KG1 (cell line): ENCODE measurements at regions not wholly inside any gene's neighbourhood (a gene's known extent, or its start where the extent isn't known, plus 50 kb on each side); places are given as distances from the start of the nearest gene placed in this dataset.

Experiments used
- DNase-seq: peaks from one replicate; lab custom pipeline; 2025; lab: John Stamatoyannopoulos, UW

GRCh38 chr17:79341222-79341780 lies 266.7 kb downstream of the ENGASE start:
- no peak for DNase-seq

DNA sequence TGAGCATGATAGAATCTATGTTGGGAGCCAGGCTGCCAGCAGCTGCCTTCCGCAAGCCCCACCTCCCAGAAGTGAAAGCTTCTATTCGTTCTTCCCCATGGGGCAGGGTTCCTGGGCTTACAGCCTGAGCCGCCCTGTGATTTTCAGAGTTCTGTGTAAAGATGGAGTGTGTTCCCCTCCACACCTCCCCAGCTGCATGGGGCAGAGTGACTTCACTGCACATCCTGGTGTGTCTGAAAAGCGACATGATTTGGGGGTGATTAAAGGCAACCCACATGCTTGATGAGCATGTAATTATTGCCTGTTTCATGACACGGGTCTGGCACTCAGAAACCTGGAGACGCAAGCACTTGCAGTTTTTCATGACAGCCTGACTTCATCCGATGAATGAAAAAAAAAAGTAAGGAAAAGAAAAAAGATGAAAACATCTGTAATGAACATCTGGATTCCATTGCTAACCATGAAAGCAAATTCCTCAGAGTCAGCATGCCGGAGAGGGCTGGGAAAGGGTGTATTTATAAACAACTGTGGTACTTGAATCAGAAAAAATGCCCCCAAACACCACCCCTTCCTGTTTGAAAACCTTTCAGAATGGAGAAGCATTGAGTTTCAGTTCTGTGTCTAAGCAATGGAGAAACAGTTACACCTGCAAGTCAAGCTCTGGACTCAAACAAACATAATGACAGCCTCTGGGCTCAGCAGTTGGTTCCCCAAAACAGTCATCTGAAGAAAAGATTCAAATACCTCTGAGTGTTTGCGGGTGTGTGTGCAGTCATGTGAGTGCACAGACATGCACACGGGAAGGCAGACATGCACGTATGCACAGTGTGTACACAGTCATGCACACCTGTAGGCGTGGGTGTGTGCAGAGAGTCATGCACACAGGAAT lies 266.0 kb downstream of the ENGASE start:
- no peak for DNase-seq

GRCh38 chr17:79339321-79339720 lies 264.7 kb downstream of the ENGASE start:
- no peak for DNase-seq

DNA sequence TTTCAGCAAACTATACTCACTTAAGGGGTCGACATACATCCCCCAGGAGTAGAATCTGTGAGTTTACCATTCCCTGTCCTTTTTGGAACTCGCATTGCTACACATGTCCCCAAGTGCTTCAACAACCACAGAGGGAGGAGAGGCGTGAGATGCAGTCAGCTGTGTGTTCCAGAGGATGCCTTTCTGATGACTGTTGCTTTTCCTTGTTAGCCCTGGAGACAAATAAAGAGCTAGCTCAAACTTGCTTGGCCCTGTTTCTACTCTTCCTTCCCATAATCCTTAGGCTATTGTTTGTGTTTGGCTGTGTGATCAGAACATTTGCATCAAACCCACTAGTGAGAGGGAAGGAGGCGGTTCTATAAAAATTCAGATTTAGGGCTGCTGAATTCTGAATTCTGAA lies 264.0 kb downstream of the ENGASE start:
- no peak for DNase-seq

- no peak for DNase-seq
These were observed 263.5 kb downstream of the ENGASE start for GRCh38 chr17:79338152-79338551.

DNA sequence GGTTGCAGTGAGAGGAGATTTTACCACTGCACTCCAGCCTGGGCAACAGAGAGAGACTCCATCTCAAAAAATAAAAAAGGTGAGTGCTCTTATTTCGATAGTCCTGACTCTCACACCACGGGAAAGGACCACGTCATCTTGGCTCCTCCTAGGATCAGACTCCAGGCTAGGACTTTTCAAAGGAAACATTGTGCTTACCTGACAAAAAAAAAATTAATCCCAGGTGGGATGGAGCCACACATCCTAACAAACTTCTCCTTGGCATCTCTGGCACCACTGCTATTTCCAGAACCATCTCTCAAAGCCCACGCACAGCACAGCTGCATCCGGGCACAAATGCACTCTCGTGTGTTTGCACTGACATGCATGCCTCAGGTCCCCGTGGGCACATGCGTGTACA lies 262.4 kb downstream of the ENGASE start:
- no peak for DNase-seq

- DNase-seq = no peak
These were observed 260.8 kb downstream of the ENGASE start for GRCh38 chr17:79335456-79335855.

- no peak for DNase-seq
These were observed 257.5 kb downstream of the ENGASE start for GRCh38 chr17:79332011-79332554.

- no peak for DNase-seq
These were observed 256.9 kb downstream of the ENGASE start for GRCh38 chr17:79331492-79331891.

DNA sequence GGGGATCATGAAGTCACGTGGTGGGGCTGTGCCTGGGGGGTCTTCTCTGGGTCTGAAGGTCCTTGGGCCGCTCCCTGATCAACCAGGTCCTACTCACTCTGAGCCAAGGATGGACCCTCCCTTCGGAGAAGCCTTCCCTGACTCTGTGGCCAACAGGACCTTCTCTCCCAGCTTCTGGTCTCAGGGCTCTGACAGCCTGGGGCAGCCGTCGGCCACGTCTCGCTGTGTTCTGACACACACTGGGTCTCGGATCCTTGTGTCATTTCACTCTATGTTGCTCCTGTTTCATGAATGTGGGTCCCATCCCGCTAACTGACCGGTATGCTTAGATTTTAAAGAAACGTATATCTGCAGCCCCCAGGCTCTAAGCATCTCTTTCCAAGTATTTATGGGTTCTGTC lies 256.1 kb downstream of the ENGASE start:
- no peak for DNase-seq

GRCh38 chr17:79330229-79330628 lies 255.6 kb downstream of the ENGASE start:
- no peak for DNase-seq

DNA sequence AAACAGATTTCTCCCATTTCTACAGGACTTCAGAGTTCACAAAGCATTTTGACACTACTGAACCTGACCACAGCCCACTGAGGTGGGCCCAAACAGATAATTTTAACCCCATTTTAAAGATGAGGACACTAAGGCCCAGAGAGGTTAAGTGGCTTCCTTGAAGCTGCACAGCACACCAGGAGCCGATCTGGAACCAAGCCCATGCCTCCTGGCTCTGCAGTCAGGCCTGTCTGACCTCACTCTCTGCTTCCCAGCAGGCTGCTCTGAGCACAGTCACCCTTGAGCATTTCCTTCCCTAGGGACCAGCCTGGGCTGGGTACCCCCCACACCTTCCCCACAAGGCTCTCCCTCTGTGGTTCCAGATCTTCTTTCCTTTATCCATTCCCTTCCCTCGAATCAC lies 252.2 kb downstream of the ENGASE start:
- DNase-seq = no peak

- no peak for DNase-seq
These were observed 251.2 kb downstream of the ENGASE start for GRCh38 chr17:79325709-79326430.

DNA sequence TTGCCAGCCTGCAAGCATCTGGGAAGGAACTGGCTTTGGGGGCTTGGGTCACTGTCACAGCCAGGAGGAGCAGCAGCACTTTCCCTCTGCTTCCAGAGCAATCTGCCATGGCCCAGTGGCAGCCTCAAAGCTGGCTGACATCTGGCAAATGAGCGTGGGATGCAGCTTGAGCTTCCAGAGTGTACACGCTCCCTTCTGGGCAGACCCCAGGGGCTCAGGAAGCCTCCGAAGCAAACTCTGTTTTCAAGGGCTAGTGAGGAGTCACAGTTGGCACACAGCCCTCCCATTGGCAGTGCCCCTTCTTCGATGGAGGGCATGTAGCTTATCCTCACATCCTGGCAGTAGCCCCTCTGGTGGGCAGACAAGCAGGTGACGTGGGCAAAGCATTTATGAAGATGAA lies 249.6 kb downstream of the ENGASE start:
- no peak for DNase-seq

- DNase-seq = no peak
These were observed 248.9 kb downstream of the ENGASE start for GRCh38 chr17:79323566-79323965.

DNA sequence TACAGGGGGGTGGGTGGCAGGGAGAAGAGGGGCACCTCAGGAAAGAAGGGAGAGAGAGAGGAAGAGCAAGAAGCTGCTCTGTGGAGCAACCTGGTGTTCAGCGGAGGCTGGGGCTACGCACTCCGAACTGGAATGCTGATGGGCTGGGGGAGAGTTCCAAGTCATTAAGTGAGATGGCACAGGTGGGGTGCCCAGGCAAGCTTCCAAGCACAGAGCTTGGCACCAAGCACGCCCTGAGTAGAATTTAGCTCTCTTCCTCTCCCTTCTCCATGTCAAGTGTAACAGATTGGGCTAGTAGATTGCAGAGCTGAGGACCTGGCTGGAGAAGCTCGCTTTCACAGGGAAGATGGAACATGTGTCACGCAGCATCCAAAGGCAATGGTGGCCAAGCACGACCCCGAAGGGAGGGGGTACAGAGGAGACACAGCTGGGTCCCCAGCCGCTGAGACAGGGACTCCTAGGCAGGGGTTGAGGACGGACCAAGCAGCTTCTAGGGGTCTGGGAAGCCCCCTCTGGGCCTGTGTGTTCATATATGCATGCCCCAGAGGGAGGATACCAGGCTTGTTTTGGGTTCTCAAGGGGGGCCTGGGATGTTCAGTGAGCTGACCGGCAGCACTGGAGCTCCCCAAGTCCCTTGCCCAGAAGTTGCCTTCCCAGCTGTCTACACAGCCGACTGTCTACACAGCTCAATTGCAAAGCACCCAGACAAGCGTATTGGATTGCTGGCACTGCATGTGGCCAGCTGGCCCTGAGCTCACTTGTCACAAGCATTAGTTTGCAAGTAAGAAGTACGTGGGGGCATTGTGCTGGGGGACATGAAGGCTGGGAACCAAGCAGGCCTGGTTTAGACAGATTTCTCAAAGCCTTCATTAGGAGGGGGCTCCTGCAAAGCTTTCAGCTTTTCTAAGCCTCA lies 247.8 kb downstream of the ENGASE start:
- no peak for DNase-seq

DNA sequence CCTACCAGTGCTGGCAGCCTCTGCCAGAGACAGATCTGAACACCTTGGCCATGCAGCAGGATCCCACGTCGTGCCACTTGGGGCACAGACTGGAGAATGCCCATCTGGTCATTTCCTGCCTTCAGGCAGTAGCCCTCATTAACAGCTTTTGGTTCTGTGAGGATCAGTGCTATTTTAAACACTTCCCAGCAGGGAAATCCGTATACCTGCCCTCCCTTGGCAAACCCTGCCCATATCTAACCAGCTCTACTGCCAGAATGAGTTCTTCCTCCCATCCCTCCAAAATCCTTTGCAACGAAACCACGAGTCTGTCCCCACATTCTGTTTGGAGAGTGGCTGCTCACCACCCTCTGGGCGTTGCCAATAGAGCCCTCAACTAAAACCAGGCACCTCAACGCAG lies 245.7 kb downstream of the ENGASE start:
- no peak for DNase-seq

DNA sequence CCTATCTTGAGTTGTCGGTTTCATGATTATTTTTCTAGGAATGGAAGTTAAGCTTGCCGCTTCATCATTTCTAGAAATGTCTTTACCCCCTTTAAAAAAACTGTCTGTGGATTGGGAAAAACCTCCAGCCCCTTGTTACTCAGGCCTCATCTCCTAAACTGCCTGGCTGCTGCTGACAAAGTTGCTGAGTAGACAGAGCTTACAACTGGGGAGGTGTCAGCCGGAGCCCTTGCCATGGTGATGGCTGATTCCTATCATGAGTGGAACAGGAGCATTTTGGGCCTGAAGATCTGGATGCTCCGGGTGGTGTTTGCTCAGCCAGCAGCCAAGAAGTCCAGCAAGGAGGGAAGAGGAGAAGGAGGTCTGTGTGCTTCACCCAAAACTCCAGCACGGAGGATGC lies 243.3 kb downstream of the ENGASE start:
- DNase-seq = no peak

- DNase-seq = no peak
These were observed 242.2 kb downstream of the ENGASE start for GRCh38 chr17:79316805-79317204.

DNA sequence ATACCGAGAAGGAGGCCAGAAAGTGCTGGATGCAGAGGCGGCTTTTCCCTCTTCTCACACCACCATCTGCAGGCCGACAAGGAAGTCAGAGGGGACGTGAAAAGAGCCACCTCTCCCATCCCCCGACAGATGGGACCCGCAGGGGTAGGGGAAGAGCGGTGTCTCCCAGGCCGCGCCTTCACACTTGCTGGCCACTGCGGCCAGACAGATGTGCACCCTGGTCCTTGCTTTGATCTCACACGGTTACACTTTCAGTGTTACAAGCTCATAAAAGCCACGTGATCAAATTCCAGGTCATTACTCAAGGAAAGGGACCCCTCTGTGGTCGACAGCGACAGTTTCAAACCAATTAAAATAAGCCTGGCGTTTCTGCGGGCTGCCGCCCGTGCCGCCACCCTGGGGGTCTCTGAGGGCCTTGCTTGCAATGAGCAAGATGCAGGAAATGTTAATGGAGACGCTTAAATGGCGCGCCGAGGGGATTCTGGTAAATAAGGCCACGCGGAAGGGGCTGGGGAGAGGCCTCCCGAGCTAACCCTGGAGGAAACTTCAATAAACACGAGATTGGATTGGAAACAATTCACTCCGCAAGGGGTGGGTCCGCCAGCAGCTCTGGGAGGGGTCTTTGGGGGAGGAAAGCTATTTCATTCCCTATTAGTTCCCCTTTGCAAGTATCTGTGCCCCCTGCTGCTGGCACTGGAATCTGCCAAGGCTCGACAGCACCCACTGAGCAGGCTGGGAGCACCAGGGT lies 240.9 kb downstream of the ENGASE start:
- DNase-seq = no peak
